NCI-H345 treated with DMSO at 0.1 percent for 48 hours (cell line): ENCODE measurements at regions not wholly inside any gene's neighbourhood (a gene's known extent, or its start where the extent isn't known, plus 50 kb on each side); places are given as distances from the start of the nearest gene placed in this dataset.

Source experiments
- DNase-seq: peaks from one replicate; lab custom pipeline; 2025; ENCODE audit not compliant: unreplicated experiment; lab: John Stamatoyannopoulos, UW

DNA sequence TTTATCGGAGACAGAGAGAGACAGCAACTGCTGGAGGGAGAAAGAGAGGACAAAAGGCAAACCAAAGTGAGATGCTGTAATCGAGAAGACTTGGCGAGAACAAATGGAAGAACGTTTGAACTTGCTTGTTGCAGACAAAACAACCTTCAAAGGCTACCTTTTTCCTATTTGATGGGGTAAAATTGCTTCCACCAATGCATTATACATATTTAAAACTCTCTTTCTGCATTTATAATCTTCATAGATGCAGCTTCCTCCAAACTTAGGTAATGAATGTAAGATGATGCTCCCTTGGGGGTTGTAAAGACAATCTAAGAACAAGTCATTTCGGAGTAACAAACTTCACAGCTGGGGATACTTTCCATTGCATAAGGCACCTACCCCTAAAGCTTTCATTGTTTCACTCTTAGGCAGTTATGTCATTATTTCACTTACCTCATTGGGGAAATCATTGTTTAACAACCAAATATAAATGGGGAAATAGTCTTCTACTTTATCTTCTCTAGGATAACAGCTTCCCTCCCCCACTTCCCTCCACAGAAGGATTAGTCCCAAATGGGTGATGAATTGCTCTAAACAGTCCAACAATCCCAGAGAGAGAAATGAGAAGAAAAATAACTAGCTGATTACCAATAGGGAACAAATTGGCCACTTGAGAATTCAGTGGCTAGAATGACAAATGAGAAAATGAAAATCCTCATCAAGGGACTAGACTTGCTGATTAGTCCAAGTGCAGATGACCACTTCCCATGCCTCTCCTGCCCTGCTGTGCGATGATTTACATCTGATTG is 269.8 kb upstream of the ADAMTS9 start:
- DNase-seq = no peak

DNA sequence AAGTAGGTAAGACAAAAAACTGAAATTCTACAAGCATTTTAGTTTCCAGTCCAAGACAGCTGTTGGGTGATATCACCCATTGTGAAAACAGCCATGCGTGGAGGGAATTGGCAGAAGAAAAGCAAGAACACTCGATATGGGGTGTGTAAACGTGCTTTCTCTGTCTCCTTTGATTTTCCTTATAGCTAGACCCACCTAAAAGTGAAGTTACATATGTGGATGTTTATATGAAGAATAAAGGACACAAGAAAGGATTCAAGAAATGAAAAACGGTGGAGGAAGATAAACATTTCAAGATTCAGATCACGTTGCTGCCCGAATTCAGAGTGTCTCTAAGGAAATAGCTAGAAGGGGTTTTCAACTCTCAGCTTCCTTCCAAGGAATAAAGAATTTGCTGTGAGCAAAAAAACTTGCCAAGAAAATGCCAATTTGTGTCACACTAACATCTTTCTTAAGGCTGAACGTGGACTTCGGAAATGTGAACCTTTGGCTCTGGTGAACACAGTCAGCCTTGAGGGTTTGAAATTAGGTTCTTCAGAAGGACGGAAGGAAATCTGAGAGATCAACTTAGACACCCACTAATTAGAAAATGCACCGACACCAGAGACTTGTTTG is 269.0 kb upstream of the ADAMTS9 start:
- DNase-seq = no peak

DNA sequence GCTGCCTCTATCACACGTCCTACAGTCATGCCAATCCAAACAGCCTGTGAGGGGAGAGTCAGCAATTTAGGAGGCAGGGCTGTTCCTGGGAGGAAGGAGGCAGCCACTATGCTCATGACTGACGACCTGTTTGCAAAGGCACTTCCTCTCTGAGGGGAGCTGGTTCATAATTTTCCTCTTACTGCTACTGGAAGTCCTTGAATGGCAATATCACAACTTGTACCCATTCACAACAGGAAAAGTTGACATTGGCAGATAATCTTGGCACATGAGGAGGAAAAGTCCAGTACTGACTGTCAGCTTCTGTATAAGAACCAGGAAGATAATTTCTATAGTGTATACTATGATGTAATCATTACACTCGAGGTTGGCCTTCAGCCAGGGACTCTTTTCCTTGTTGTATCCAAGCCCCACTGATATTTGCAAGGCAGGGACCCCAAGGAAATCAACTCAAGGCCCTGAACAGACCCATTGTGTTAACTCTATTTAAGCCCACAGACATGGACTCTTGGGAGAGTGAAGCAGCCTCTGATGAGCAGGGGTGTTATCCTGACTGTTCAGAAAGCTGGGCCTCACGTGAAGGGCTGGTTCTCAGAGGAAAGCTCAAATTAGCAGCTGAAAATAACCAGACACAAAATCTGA is 267.3 kb upstream of the ADAMTS9 start:
- DNase-seq = no peak

DNA sequence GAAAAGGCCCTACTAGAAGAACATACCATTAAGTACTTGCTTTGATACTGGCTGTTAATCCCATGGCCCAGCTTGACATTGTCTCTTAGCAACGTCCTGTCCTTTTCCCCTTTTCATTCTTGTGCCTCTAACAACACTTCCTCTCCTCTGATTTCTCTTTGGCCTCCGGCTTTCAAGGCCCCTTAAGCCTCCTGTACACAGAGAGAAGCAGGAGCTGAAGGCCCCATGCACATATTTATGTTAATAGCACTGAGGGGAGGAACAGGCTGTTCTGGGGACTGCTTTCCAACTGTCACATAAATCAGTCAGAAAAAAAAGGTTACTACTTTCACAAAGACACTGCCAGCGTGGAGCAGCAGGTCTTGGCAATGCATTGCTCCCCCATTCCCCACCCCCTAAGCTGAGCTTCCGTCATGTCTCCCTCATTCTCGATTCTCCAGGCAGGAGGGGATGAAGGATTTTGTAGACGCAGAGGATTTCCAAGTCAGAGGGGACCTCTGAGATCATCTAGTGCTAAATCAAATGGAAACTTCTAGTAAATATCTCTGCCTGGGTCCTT is 257.4 kb upstream of the ADAMTS9 start:
- DNase-seq = no peak

DNA sequence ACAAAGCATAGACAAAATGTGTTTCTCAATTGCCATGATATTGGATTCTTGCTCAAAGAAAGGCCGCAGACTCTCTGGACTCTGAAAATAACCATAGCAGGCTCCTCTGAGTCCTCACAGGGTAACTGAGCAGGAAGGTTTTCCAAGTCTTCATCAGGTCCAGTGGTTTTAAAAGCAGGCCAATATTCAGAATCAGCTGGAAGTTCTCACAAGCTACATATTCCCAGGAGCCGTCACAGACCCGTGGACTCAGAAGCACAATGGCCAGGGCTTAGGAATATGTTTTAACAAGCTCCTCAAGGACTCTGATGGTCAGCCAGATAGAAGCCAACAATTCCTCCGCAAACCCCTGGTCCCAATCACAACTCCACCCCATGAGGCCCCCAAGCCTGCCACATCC is 256.1 kb upstream of the ADAMTS9 start:
- DNase-seq = no peak

DNA sequence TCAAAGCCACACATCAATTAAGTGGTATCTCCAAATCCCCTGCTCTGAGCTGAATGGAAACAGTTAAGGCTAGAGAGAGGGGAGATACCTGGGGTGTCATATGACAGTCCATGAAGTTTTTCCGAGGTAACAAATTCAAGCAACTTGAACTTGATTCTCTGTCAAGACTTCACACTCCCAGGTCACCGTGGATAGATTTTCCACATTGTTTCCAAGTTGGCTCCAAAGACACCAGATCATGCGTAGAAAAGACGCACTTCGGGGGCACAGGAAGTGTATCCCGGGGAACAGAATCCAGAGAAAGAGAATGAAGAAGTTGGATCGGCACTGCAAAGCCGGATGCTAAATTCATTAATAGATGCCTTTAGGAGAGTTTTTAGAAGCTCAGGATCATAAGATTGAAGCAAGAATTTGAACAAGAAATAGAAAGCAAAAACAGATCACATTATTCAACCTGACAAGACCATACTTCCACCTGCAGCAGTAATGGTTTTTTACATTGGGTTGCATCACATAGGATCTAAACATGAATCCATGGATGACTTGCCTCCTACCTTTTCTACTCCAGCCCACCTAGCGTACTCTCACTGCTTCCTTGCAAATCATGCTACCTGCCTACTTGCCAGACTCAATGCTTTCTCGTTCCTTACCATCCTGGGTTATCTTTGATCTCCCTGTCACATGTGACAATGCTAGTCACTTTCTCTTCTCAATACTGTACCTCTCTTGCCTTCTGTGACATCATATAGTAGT is 253.0 kb upstream of the ADAMTS9 start:
- DNase-seq = no peak

DNA sequence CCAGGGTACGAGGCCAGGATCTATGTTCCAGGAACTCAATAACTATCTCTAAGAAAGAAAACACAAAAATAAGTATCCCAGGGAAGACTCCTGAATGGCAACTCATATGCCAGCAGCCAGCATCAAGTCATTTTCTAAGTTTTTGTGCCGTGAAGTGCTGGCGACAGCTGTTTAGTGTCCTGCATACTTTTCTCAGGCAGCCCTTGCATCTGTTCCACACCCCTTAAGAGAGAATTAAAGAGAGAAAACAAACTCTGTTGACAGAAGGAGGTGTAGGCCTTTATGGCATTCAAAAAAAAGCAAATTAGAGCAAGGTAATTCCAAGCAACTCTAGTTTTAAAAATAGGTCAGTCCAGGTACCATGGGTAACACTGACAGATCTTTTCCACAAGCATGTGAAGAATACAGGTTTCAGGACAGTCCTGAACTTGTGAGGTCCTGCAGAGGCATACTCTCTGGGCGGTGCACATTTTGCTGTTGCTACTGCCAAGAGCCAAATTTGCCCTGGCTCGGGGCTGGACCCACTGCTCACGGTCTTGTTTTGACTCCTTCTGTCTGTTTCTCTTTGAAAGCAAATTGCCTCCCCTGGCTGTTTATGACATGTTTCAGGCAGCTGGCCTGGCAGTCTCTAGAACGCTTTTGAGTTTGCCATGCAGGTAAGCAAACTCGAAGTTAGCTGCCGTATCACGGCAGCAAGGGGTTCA is 252.1 kb upstream of the ADAMTS9 start:
- DNase-seq = no peak

DNA sequence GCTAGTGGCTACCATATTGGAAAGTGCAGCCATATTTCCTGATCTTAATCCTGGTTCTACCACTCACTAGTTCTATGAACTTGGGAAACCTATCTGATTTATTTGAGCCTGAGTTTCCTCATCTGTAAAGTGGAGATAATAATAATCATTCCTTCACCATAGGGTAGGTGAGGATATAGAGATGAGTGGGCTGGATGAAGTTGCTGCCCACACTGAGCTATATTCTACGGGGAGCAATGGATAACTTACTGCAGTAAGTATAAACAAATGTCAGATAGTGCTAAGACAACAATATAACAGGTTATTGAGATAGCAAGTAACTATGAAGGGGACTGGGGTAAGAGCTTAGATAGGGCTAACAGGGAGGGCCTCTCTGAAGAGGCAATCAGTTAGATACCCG is 251.5 kb upstream of the ADAMTS9 start:
- DNase-seq = no peak

DNA sequence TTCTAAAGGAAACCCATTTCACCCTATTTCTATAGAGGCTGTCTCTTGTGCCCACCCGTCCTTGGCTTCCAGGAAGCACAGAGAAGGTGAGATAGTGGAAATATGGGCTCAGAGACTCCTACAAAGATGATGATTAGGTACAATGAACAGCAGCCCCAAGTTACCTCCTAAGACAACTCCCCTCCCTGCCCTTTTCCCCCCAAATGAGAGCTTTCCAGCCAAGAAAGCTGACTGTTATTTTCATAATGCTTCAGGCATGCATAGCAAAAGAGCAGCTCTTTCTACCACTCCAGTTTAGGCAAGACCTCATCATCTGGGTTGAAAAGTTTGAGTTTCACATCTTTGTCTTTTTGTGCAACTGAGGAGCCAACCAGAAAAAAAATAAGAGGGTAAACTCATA is 248.8 kb upstream of the ADAMTS9 start:
- DNase-seq = no peak

DNA sequence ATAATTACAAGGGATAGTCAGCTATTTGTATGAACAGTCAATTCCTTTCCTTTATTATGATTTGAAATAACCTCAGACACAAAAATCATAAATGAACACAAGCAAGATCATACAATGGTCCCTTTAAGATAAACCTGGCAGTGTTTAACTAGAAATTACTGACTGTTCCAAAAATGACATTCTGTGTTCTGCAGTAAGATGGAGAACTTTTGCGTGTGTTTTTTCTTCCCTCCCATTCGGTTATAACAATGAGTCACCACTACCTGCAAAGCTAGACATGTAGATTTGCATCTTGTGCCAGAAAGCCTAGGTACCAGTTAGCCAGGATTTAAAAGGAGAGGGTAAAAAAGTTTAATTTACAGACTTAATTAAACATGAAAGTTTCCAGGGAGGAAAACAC is 248.2 kb upstream of the ADAMTS9 start:
- no peak for DNase-seq

DNA sequence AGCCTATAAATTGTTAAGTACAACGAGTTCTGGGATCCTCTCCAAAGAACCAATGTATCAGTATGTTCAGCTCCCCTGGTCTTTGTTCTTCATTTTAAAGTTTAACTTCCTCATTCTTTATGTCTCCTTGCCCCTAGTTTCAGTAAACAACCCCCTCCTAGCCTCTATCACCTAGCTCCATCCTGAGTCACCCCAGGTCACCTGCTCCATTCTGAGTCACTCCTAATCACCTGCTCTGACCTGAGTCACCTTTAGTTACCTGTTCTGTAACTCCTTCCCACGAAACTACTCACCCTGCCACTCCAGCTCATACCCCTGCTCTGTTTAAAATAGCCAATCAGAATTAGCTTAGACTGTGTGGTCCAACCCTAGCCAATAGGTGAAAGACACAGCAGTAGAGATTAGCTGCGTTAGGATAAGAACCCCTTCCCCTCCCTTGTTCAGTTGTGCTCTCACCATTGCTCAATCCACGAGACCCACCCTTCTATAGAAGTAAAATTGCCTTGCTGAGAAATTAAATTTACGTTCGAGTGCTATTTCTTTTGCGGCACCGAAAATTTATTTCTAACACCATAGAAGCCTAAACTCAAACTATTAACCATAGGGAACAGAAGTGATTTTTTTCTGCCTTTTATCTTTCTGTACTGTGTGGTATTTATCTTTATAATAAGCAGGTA is 245.0 kb upstream of the ADAMTS9 start:
- DNase-seq = no peak

DNA sequence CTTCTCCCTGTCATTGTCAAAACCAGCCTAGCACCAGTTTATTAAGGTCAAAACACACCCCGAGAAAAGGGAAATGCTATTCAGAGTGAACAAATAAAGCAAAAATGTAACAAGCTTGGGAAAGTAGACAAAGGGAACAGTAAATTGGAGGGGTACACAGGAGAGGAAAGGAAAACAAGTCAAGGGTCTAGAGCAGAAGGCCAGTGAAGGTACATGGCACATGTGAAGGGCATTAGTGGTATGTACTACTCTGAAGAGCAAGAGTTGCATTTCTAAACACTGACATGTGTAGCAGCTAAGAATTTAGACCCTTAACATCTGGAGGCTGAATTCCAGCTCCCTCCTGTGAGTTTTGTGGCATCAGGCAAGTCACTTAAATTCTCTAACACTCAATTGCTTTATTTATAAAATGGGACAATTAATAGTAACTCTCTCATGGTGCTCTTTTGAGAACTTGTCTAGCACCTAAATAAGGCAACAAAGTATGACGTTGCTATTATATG is 244.3 kb upstream of the ADAMTS9 start:
- no peak for DNase-seq

DNA sequence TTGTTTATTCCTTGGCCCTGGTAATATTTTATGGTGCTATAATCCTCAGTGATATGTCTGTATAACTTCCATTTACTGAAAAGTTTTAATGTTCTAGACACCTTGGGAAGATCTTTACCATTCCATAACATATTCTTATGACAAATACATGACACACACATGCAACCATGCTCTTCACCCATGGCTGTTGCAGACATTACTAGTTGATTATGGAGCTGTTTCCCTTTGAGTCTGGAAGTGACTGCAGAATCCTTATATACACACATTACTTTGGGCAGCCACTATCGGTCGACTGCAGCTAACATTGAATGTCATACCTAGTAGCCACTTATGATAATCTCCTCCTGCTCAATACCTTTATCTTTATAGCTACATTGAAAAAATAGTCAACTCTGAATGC is 243.1 kb upstream of the ADAMTS9 start:
- DNase-seq = no peak

DNA sequence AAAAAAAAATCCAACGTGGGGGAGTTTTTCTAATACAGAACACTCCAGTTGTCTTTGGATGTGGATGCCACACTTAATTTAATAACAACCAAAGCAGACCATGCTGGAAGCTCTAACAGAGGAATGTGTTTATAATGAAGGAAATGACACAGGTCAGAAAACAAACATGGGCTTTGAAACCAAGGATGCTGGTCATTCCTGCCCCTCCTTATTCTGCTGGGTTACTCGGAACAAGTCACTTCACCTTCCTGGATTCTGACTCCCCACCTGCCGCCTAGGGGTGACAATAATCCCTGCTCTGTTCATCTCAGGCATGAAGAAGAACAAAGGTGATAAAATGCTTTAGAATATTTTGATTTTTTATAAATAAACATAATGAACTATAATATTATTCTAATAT is 240.9 kb upstream of the ADAMTS9 start:
- DNase-seq = no peak

DNA sequence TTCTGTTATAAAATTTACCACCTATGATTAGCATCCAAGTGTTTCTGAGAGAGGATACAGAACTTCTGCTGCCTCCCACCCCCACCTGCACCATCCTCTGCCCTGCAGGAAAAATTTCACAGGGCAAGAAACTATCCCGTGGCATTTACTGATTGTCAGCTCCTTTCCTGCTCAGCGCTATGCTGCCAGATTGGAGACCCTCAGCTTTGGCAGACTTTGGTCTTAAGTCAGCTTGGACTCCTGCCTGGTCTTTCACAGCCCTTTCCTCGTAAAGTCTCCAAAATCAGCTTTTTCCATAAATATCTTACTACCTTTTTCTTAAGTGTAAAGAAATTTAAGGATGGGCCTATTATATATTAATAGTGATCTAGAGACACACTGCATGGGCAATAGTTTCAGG is 239.9 kb upstream of the ADAMTS9 start:
- no peak for DNase-seq

DNA sequence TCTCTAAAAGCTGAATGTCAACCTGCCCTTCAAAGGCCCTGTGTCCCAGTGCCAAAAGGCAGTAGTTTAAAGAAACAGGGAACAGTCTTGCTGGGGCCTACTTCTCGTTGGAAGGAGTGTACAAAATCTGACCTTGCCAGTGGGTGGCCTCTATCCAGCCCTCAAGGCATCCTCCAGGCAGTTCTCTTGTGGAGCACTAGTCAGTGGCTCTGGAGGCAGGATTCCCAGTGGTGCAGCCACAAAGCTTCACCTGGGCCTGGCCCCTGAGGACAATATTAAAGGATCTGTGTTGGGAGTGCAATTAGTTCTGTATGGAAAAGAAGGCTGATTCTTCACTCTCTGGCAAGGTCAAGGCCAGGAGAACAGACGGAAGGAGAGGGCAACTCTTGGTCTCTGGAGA is 237.8 kb upstream of the ADAMTS9 start:
- DNase-seq = no peak

DNA sequence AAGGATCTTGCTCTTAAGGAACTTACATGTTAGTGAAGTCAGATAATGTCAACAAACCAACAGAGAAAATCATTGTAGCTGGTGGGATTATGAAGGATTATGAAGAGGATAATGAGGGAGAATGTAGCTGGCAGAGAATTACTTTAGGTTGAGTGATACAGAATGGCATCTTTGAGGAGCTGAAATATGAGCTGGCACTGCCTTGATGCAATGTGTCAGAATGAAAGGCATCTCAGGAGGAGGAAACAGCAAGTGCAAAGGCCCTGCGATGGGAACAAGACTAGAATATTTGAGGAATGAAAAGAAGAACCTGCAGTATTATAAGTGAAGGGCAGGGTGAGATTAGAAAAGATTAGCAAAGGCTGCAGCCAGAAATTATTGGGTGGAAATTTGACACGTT is 237.2 kb upstream of the ADAMTS9 start:
- DNase-seq = no peak

DNA sequence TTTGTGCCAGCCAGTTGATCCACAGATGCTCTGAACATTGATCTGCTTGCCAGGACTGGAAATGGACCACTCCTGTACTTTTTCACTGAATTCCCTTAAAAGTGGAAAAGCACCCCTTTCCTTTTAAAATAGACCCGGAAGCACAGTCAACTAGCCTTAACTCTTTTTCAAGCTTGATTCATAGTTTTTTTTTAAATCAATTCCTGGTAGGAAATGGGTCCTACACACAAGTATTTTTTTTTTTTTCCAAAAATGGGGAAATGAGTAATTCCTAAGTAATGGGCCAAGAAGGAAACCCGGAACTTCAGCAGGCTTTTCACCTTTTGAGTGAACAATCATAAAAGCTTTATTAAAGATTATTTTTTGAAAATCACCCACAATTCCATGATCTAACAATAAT is 234.4 kb upstream of the ADAMTS9 start:
- no peak for DNase-seq

DNA sequence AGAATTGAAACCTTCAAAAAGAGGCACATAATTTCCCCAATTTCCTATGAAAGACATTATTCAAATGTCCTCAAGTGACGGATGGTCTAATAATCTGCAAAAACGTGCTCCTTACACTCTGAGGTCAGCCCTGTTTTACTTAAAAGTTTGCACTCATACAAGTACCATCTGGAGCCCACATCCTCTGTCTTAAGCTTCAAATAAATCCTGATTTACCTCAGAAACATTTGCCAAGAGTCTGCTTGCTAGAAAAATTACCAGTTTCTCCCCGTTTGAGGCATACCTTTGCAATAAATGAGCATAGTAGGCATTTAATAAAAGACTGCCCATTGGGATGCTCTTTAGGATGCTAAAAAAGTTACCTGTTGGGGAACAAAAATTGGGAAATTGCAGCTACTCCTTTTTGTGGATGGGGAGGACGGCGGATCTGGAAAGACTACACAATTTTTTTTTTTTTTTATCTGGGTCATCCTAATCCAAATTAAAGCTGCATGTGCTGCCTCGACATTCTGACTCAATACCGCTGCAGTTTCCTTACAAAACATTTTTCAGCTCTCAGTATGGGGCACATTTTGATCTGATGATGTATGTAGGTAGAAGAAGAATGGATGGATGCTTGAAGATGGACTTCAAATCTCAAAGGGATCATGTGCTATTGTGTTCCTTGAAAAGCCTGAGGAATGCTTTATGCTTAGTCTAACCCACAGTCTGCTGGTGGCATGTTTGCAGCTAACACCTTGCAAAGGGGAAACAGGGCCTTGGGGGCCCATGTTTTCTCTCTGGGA is 233.7 kb upstream of the ADAMTS9 start:
- DNase-seq = no peak
